Trophoblast cell (in vitro differentiated cells and primary cell): ENCODE measurements at regions not wholly inside any gene's neighbourhood (a gene's known extent, or its start where the extent isn't known, plus 50 kb on each side); places are given as distances from the start of the nearest gene placed in this dataset.

ENCODE experiments used
- DNase-seq, 2 donors: peaks; one replicate each; pipeline ENCODE4 v3.0.0-alpha.2; 2016
- H2AFZ ChIP-seq: 2 replicates; pipeline ENCODE4 v1.6.1; 2013; ENCODE audit warnings: low read length, moderate library complexity, mild to moderate bottlenecking; ENCODE audit not compliant: insufficient read depth, poor library complexity
- H2AK5ac ChIP-seq: 2 replicates; pipeline ENCODE4 v1.6.1; 2013; ENCODE audit warnings: mild to moderate bottlenecking, low read length
- H2BK120ac ChIP-seq: 2 replicates; pipeline ENCODE4 v1.6.1; 2013; ENCODE audit warnings: low read length, mild to moderate bottlenecking, moderate library complexity; ENCODE audit not compliant: insufficient read depth, poor library complexity
- H2BK12ac ChIP-seq: 2 replicates; pipeline ENCODE4 v1.6.1; 2013; ENCODE audit warnings: mild to moderate bottlenecking, low read length, moderate library complexity
- H2BK5ac ChIP-seq: 2 replicates; pipeline ENCODE4 v1.6.1; 2013; ENCODE audit warnings: low read length, low read depth, moderate library complexity, mild to moderate bottlenecking; ENCODE audit not compliant: poor library complexity
- H3K14ac ChIP-seq: 2 replicates; pipeline ENCODE4 v1.6.1; 2013; ENCODE audit warnings: mild to moderate bottlenecking, low read length
- H3K18ac ChIP-seq: 2 replicates; pipeline ENCODE4 v1.6.1; 2013; ENCODE audit warnings: mild to moderate bottlenecking, low read length
- H3K23ac ChIP-seq: 2 replicates; pipeline ENCODE4 v1.6.1; 2013; ENCODE audit warnings: low read length
- H3K27ac ChIP-seq: 2 replicates; pipeline ENCODE4 v1.5.1; 2013; ENCODE audit warnings: low read depth, mild to moderate bottlenecking, inconsistent platforms, low read length, moderate library complexity
- H3K27me3 ChIP-seq: 2 replicates; pipeline ENCODE4 v1.6.1; 2013; ENCODE audit warnings: inconsistent platforms, mild to moderate bottlenecking, low read length, moderate library complexity; ENCODE audit not compliant: insufficient read depth
- H3K36me3 ChIP-seq, 2 experiments: 1 replicate in 1 of 2; 2 replicates in 1 of 2; pipeline ENCODE4 v1.6.1; 2013; ENCODE audit warnings: low read length in 2 of 2, mild to moderate bottlenecking in 2 of 2, moderate library complexity in 1 of 2; ENCODE audit not compliant: insufficient read depth in 2 of 2, control insufficient read depth in 1 of 2
- H3K4ac ChIP-seq: 2 replicates; pipeline ENCODE4 v1.6.1; 2013; ENCODE audit warnings: low read depth, mild to moderate bottlenecking, low read length, moderate library complexity
- H3K4me1 ChIP-seq, 2 experiments: 1 replicate in 1 of 2; 2 replicates in 1 of 2; pipeline ENCODE4 v1.6.1; 2013; ENCODE audit warnings: low read length in 2 of 2, mild to moderate bottlenecking in 2 of 2, moderate library complexity in 1 of 2; ENCODE audit not compliant: insufficient read depth in 2 of 2, control insufficient read depth in 1 of 2
- H3K4me2 ChIP-seq: 2 replicates; pipeline ENCODE4 v1.6.1; 2013; ENCODE audit warnings: inconsistent platforms, mild to moderate bottlenecking, low read length, moderate library complexity
- H3K4me3 ChIP-seq: 2 replicates; pipeline ENCODE4 v1.5.1; 2013; ENCODE audit warnings: mild to moderate bottlenecking, low read depth, low read length, inconsistent platforms
- H3K79me1 ChIP-seq: one replicate; pipeline ENCODE4 v1.6.1; 2013; ENCODE audit warnings: low read length
- H3K79me2 ChIP-seq: 2 replicates; pipeline ENCODE4 v1.6.1; 2013; ENCODE audit warnings: low read length, mild to moderate bottlenecking; ENCODE audit not compliant: control insufficient read depth, insufficient read depth, poor library complexity
- H3K9ac ChIP-seq: 2 replicates; pipeline ENCODE4 v1.6.1; 2013; ENCODE audit warnings: mild to moderate bottlenecking, low read length
- H3K9me3 ChIP-seq: 2 replicates; pipeline ENCODE4 v1.6.1; 2013; ENCODE audit warnings: low read depth, mild to moderate bottlenecking, control low read depth, inconsistent platforms, low read length; ENCODE audit not compliant: insufficient read depth
- H4K12ac ChIP-seq: 2 replicates; pipeline ENCODE4 v1.6.1; 2013; ENCODE audit warnings: low read depth, mild to moderate bottlenecking, low read length, moderate library complexity
- H4K8ac ChIP-seq: 2 replicates; pipeline ENCODE4 v1.6.1; 2013; ENCODE audit warnings: low read depth, mild to moderate bottlenecking, low read length, moderate library complexity
- H4K91ac ChIP-seq: one replicate; pipeline ENCODE4 v1.6.1; 2013; ENCODE audit warnings: low read depth, mild to moderate bottlenecking, low read length, moderate library complexity
- WGBS: extraction: QIAGEN DNeasy Blood & Tissue Kit; methylation state at CpG from one replicate; pipeline ENCODE4 v1.1.7; 2013; ENCODE audit warnings: missing lambda C conversion rate; ENCODE audit not compliant: insufficient read length, insufficient coverage; ENCODE audit errors: extremely low coverage; 5-methylcytosine and 5-hydroxymethylcytosine counted together

DNA sequence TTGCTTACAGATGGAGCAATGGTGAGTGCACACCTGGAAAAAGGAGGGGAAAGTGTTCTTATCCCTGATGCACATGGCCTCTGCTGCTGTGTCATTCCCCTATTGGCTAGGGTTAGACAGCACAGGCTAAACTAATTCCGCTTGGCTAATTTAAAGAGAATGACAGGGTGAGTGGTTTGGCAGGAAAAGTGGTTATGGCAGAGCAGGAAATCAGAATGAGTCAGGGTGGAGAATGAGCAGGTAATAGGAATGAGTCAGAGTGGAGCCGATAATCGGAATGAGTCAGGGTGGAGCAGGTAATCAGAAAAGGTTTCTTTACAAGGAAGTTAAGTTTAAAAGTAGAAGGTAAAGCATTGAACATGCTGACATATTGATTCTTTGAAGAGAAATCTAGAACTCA lies 355.5 kb upstream of the HTR1E start:
- H4K91ac ChIP-seq, result no peak overlapping the region
- H3K4me2 ChIP-seq, result no peak overlapping the region
- no peaks in the 10 kb centered on the region for H3K79me2 ChIP-seq
- H3K27me3 ChIP-seq, result no peaks in the 10 kb centered on the region
- no peak overlapping the region for H4K12ac ChIP-seq
- H3K9ac ChIP-seq, result no peak overlapping the region
- H3K36me3 ChIP-seq, result peaks cover 0 to 1% of the 10 kb centered on the region in 2 experiments
- WGBS, result no CpG with 5 or more reads among the region's 3 CpGs
- H2BK5ac ChIP-seq, result no peak overlapping the region
- no peak overlapping the region for H2BK12ac ChIP-seq
- peak; percentile 57 to 74 for DNase-seq
- H3K27ac ChIP-seq, result no peak overlapping the region
- H3K4me3 ChIP-seq, result no peak overlapping the region
- H3K14ac ChIP-seq, result no peak overlapping the region
- H2AK5ac ChIP-seq, result no peak overlapping the region
- no peak overlapping the region for H4K8ac ChIP-seq
- H3K18ac ChIP-seq, result no peak overlapping the region
- no peak overlapping the region for H3K23ac ChIP-seq
- H3K79me1 ChIP-seq, result no peaks in the 10 kb centered on the region
- H2AFZ ChIP-seq, result no peak overlapping the region
- H2BK120ac ChIP-seq, result no peak overlapping the region
- peaks cover 2 to 3% of the 10 kb centered on the region in 2 experiments for H3K4me1 ChIP-seq
- no peak overlapping the region for H3K4ac ChIP-seq
- H3K9me3 ChIP-seq, result peaks cover 4% of the 10 kb centered on the region

- no peaks in the 10 kb centered on the region for H3K79me1 ChIP-seq
- no peak overlapping the region for H3K14ac ChIP-seq
- no CpG with 5 or more reads among the region's 1 CpG for WGBS
- H3K9ac ChIP-seq, result no peak overlapping the region
- H3K27ac ChIP-seq, result no peak overlapping the region
- no peak overlapping the region for H3K4me2 ChIP-seq
- H3K23ac ChIP-seq, result no peak overlapping the region
- H4K91ac ChIP-seq, result no peak overlapping the region
- H3K79me2 ChIP-seq, result no peaks in the 10 kb centered on the region
- no peaks in the 10 kb centered on the region for H3K9me3 ChIP-seq
- no peaks in the 10 kb centered on the region for H3K36me3 ChIP-seq
- H2BK12ac ChIP-seq, result no peak overlapping the region
- no peak overlapping the region for H2BK5ac ChIP-seq
- H2AK5ac ChIP-seq, result no peak overlapping the region
- H3K4me3 ChIP-seq, result no peak overlapping the region
- H4K12ac ChIP-seq, result no peak overlapping the region
- no peak overlapping the region for H4K8ac ChIP-seq
- no peaks in the 10 kb centered on the region for H3K27me3 ChIP-seq
- H2BK120ac ChIP-seq, result no peak overlapping the region
- no peak overlapping the region for H3K18ac ChIP-seq
- H3K4ac ChIP-seq, result no peak overlapping the region
- H3K4me1 ChIP-seq, result no peaks in the 10 kb centered on the region
- DNase-seq, result no peak
- no peak overlapping the region for H2AFZ ChIP-seq
Measured at GRCh38 chr6:86563197-86563596, 374.1 kb upstream of the HTR1E start.

DNA sequence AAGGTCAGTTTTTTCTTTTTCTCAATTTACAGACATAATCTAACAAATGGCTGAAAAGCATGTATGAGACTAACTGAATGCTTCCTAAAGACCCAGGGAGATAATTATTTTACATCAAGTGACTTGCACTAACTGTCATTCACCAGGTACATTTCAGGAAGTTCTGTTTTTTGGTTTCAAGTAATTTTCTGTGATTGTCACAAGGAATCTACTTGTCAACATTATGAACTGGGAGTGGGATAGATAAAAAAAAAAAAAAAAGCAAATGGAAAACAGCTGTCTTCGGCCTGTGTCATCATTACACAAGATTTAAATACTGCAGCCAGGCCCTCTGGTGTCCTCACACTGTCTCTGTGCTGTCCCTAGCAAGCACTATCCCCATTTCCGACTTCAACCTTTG lies 379.0 kb upstream of the HTR1E start:
- Histone ChIP-seq H3K4me1 (no peaks in the 10 kb centered on the region), H2BK12ac (no peak overlapping the region), H3K18ac (no peak overlapping the region), H3K79me2 (no peaks in the 10 kb centered on the region), H3K27ac (no peak overlapping the region), H4K91ac (no peak overlapping the region), H2BK120ac (no peak overlapping the region), H2AFZ (no peak overlapping the region), H2BK5ac (no peak overlapping the region), H3K4me3 (no peak overlapping the region), H4K8ac (no peak overlapping the region), H3K79me1 (peaks cover 2% of the 10 kb centered on the region), H4K12ac (no peak overlapping the region), H2AK5ac (no peak overlapping the region), H3K4ac (no peak overlapping the region), H3K4me2 (no peak overlapping the region), H3K9ac (no peak overlapping the region), H3K36me3 (no peaks in the 10 kb centered on the region), H3K27me3 (no peaks in the 10 kb centered on the region), H3K23ac (no peak overlapping the region), H3K9me3 (no peaks in the 10 kb centered on the region), H3K14ac (no peak overlapping the region)
- no peak for DNase-seq
- no CpG with 5 or more reads among the region's 2 CpGs for WGBS

- Histone ChIP-seq H2BK12ac (no peak overlapping the region), H3K23ac (no peak overlapping the region), H3K4me1 (no peaks in the 10 kb centered on the region), H3K79me2 (no peaks in the 10 kb centered on the region), H3K4ac (no peak overlapping the region), H4K12ac (no peak overlapping the region), H3K27ac (no peak overlapping the region), H3K9ac (no peak overlapping the region), H3K14ac (no peak overlapping the region), H3K79me1 (peaks cover 3% of the 10 kb centered on the region), H3K9me3 (no peaks in the 10 kb centered on the region), H2AFZ (no peak overlapping the region), H3K18ac (no peak overlapping the region), H2BK5ac (no peak overlapping the region), H3K36me3 (no peaks in the 10 kb centered on the region), H3K4me2 (no peak overlapping the region), H4K91ac (no peak overlapping the region), H2BK120ac (no peak overlapping the region), H2AK5ac (no peak overlapping the region), H3K4me3 (no peak overlapping the region), H3K27me3 (no peaks in the 10 kb centered on the region), H4K8ac (no peak overlapping the region)
- peak in 1 of 2 donors; percentile 3 for DNase-seq
- WGBS, result no CpG with 5 or more reads among the region's 2 CpGs
Measured at GRCh38 chr6:86537292-86537861, 400.0 kb upstream of the HTR1E start.
